Urinary bladder (tissue), 3 donors: ENCODE measurements at regions not wholly inside any gene's neighbourhood (a gene's known extent, or its start where the extent isn't known, plus 50 kb on each side); places are given as distances from the start of the nearest gene placed in this dataset.
A peak's percentile ranks its signal among the peaks of the same experiment; 100 is the strongest.

ENCODE experiments used
- DNase-seq: peaks from one replicate; pipeline ENCODE4 v3.0.0-alpha.2; 2015; ENCODE audit errors: extremely low spot score
- H3K27ac ChIP-seq: one replicate; pipeline ENCODE4 v1.5.1; 2013; ENCODE audit warnings: low read depth, mild to moderate bottlenecking, moderate library complexity
- H3K36me3 ChIP-seq: one replicate; pipeline ENCODE4 v1.6.1; 2013; ENCODE audit warnings: mild to moderate bottlenecking, moderate library complexity; ENCODE audit not compliant: insufficient read depth
- H3K4me1 ChIP-seq: one replicate; pipeline ENCODE4 v1.6.1; 2013; ENCODE audit warnings: mild to moderate bottlenecking, moderate library complexity; ENCODE audit not compliant: insufficient read depth
- H3K4me3 ChIP-seq: one replicate; pipeline ENCODE4 v1.5.1; 2013; ENCODE audit warnings: low read depth, low read length
- WGBS: extraction: QIAGEN DNeasy Blood & Tissue Kit; methylation state at CpG from one replicate; pipeline ENCODE4 v1.1.7; 2013; 5-methylcytosine and 5-hydroxymethylcytosine counted together
- donor health status: healthy with polysubstance abuse.
- donor health status: healthy.

- no peak overlapping the region for H3K4me3 ChIP-seq
- WGBS = 30% methylated on average over 3 of the region's 3 CpGs
- no peak for DNase-seq
- H3K27ac ChIP-seq = no peak overlapping the region
- no peaks in the 10 kb centered on the region for H3K4me1 ChIP-seq
- no peaks in the 10 kb centered on the region for H3K36me3 ChIP-seq
Measured at GRCh38 chr20:4076671-4077070, 61.3 kb upstream of the RNF24 start.

DNA sequence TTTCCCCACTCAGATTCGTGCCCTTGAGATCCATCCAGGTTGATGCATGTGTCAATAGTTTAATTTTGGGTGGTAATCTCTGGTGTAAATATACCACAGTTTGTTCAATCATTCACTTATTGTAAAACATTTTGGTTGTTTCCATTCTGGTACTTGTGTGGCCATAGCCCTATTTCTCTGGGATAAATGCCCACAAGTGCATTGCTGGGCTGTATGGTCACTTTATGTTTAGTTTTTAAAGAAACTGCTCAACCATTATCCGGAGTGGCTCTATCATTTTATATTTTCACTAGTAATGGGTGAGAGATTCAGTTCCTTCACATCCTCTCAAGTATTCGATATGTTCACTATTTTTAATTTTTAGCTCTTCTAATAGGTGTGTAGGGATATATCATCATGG, 60.7 kb upstream of the RNF24 start:
- H3K27ac ChIP-seq = no peak overlapping the region
- no peak overlapping the region for H3K4me3 ChIP-seq
- no peaks in the 10 kb centered on the region for H3K36me3 ChIP-seq
- H3K4me1 ChIP-seq = no peaks in the 10 kb centered on the region
- 86% methylated on average over 3 of the region's 3 CpGs for WGBS
- DNase-seq = no peak

GRCh38 chr20:4074877-4075455, 59.6 kb upstream of the RNF24 start:
- DNase-seq = no peak
- 86% methylated on average over 7 of the region's 7 CpGs for WGBS

DNA sequence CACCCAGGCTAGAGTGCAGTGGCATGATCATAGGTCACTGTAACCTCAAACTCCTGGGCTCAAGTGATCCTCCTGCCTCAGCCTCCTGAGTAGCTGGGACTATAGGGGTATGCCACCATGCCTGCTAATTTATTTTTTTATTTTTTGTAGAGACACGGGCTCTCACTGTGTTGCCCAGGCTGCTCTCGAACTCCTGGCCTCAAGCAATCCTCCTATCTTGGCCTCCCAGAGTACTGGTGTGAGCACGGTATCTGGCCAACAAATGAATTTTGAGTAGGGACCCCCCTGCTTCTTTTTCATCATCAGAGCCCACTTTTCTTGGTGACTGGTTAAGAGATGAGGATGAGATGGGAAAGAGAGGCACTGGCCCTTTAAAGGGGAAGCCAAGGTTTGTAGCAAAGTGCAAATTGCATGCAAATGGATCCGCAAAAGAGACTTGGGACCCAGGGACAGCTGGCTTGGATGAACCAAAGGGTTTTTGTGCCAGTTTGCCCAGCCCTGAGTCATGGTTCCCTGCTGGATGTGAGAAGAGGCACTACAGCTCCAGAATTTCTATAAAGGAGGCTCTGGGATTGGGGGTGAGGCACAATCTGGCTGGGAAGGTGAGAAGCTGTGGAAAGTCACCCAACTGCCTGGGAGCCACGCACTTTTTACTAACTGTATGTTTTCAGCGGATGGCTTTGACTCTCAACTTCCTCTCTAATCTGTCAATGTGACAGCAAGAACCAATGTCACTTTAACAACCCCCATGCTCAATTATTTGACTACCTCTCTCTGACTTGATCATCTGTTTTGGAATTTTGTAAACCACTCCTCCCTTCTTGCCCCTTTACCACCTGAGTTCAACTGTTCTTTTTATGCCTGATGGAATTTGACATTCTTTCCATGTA, 58.7 kb upstream of the RNF24 start:
- no peaks in the 10 kb centered on the region for H3K36me3 ChIP-seq
- no peaks in the 10 kb centered on the region for H3K4me1 ChIP-seq
- no peak overlapping the region for H3K27ac ChIP-seq
- 84% methylated on average over 6 of the region's 6 CpGs for WGBS
- DNase-seq = no peak
- H3K4me3 ChIP-seq = no peak overlapping the region

More at GRCh38 chr20:4074877-4075455, 59.6 kb upstream of the RNF24 start:
- no peak overlapping the region for H3K27ac ChIP-seq
- H3K4me1 ChIP-seq = no peaks in the 10 kb centered on the region
- H3K4me3 ChIP-seq = no peak overlapping the region
- no peaks in the 10 kb centered on the region for H3K36me3 ChIP-seq

GRCh38 chr20:4071178-4071693, 55.9 kb upstream of the RNF24 start:
- H3K4me3 ChIP-seq = no peak overlapping the region
- no peak for DNase-seq
- 71% methylated on average over 5 of the region's 5 CpGs for whole genome bisulfite sequencing
- H3K36me3 ChIP-seq = no peaks in the 10 kb centered on the region
- H3K4me1 ChIP-seq = no peaks in the 10 kb centered on the region
- no peak overlapping the region for H3K27ac ChIP-seq

DNA sequence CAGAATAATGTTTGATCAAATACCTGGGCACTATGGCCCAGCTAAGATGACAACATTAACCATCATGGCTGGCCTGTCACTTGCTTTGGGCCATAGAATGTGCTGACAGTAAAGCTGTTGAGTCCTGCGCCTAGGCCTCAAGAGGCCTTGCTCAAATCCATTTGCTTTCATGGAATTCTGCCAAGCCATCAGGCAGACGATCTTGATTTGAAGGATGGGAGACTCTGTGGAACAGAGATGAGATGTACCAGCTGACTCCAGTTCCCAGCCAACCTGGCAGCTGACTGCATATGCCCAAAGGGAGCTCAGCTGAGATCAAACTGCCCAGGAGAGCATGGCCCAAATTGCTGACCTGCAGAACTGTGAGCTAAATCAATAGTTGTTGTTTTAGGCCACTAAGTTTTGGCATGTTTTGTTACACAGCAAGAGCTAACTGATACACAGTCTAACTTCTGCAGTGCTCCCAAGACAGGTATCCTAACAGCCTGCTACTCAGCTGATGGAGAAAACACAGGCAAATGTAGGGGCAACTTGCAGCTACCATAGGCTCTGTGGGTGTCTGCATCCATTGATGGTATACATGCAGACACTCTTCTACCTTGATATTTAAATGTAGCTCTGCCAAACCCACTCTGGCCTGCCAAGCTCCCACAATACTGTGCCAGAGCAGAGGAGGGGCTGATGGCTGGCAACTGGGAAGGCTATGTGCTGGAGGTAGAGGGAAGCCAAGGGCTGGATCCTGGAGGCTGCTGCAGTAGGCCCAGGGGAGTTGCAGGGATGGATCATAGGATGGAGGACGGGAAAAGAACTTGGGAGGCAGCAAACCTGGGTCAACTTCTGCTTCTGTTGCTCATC, 55.2 kb upstream of the RNF24 start:
- Histone ChIP-seq H3K4me1 (no peaks in the 10 kb centered on the region), H3K36me3 (no peaks in the 10 kb centered on the region), H3K4me3 (no peak overlapping the region), H3K27ac (no peak overlapping the region)
- DNase-seq = no peak
- 70% methylated on average over 3 of the region's 3 CpGs for WGBS

DNA sequence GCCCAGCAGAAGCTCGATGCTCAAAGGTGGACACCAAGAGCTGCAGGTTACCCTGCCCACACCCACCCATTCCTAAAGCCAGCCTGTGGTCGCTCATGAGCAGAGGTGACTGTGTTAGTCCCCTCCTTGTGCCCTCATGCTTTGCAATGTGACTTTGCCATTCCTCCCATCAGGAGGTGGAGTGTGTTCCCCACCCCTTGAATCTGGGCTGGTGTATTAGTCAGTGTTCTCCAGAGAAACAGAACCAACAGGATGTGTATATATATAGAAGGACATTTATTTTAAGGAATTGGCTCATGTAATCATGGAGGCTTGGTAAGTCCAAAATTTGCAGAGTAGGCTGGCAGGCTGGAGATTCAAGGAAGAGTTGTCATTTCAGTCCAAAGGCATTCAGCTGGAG, 54.4 kb upstream of the RNF24 start:
- Histone ChIP-seq H3K4me1 (no peaks in the 10 kb centered on the region), H3K27ac (no peak overlapping the region), H3K4me3 (no peak overlapping the region), H3K36me3 (no peaks in the 10 kb centered on the region)
- no peak for DNase-seq
- WGBS = 92% methylated on average over 2 of the region's 2 CpGs

DNA sequence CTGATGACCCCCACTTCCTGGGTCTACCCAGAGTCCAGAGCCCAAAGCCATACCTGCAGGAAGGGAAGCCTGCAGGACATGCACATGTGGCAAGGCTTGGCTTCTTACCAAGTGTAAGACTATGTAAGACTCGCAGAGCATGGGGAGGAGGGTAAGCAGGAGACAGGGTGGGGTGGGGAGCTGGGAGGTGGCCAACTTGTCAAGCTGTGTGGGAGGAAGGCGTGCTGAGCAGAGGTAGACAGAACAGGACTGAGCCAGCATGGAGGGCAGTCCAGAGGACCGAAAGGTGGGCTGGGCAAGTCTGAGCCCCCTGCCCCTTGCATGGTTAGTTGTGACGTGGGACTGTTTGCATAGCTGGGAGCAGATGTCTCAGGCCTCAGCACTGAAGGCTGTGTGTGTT, 53.4 kb upstream of the RNF24 start:
- Histone ChIP-seq H3K4me1 (no peaks in the 10 kb centered on the region), H3K36me3 (no peaks in the 10 kb centered on the region), H3K27ac (no peak overlapping the region), H3K4me3 (no peak overlapping the region)
- 59% methylated on average over 4 of the region's 4 CpGs for WGBS
- DNase-seq = no peak

- 94% methylated on average over 8 of the region's 8 CpGs for WGBS
- H3K4me3 ChIP-seq = no peak overlapping the region
- H3K4me1 ChIP-seq = no peaks in the 10 kb centered on the region
- DNase-seq = no peak
- H3K36me3 ChIP-seq = no peaks in the 10 kb centered on the region
- H3K27ac ChIP-seq = no peak overlapping the region
Measured at GRCh38 chr20:4067600-4068261, 52.4 kb upstream of the RNF24 start.

- WGBS = 95% methylated on average over 5 of the region's 5 CpGs
Measured at GRCh38 chr20:4066551-4066950, 51.2 kb upstream of the RNF24 start.

DNA sequence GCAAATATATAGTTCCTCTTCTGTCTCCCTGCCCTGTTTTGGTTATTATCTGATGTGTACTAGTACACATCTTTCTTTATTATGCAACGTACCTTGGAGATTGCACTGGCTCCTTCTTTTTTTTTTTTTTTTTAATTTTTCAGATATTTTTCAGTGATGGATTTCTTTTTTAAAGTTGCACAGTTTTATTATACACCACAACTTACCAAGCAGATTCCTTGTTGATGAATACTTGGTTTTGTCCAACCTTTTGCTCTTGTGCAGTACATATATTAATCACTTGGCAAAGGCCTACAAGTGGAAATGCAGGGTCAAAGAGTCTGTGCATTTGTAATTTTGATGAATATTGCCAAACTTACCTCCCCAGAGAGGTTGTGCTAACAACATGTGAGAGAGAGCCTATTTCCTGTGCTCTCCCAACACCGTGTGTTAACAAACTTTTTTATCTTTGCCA, 50.1 kb upstream of the RNF24 start:
- DNase-seq = no peak
- Histone ChIP-seq H3K4me1 (no peaks in the 10 kb centered on the region), H3K36me3 (no peaks in the 10 kb centered on the region), H3K27ac (peak overlapping the region; percentile 13), H3K4me3 (no peak overlapping the region)
- 56% methylated on average over 2 of the region's 2 CpGs for WGBS

More at GRCh38 chr20:4066551-4066950, 51.2 kb upstream of the RNF24 start:
- H3K4me3 ChIP-seq = no peak overlapping the region
- H3K27ac ChIP-seq = no peak overlapping the region
- H3K4me1 ChIP-seq = no peaks in the 10 kb centered on the region
- no peaks in the 10 kb centered on the region for H3K36me3 ChIP-seq
- no peak for DNase-seq
